Esophagus mucosa (tissue), 1 donor: ENCODE measurements at regions not wholly inside any gene's neighbourhood (a gene's known extent, or its start where the extent isn't known, plus 50 kb on each side); places are given as distances from the start of the nearest gene placed in this dataset.

ENCODE experiments used
- ATAC-seq: fragments of 200-7000 bp; cut with Tn5 transposase; one replicate; pipeline ENCODE4 v1.9.1; 2020
- donor health status: DM: yes; HTN: yes; CAD: no.

GRCh38 chr17:53148058-53148457 lies 674.7 kb upstream of the KIF2B start:
- ATAC-seq, result no peak

GRCh38 chr17:53142890-53143289 lies 679.8 kb upstream of the KIF2B start:
- no peak for ATAC-seq

- no peak for ATAC-seq
Observed at GRCh38 chr17:53141731-53142130, 681.0 kb upstream of the KIF2B start.

GRCh38 chr17:53141280-53141679 lies 681.4 kb upstream of the KIF2B start:
- ATAC-seq, result no peak

- no peak for ATAC-seq
Observed at GRCh38 chr17:53137869-53138268, 684.9 kb upstream of the KIF2B start.

- no peak for ATAC-seq
Observed at GRCh38 chr17:53135969-53136368, 686.8 kb upstream of the KIF2B start.

- no peak for ATAC-seq
Observed at GRCh38 chr17:53134548-53134947, 688.2 kb upstream of the KIF2B start.

GRCh38 chr17:53133876-53134275 lies 688.9 kb upstream of the KIF2B start:
- no peak for ATAC-seq

GRCh38 chr17:53129863-53130262 lies 692.9 kb upstream of the KIF2B start:
- no peak for ATAC-seq

GRCh38 chr17:53127331-53127730 lies 695.4 kb upstream of the KIF2B start:
- ATAC-seq, result no peak

- ATAC-seq, result no peak
Observed at GRCh38 chr17:53122966-53123365, 699.8 kb upstream of the KIF2B start.

GRCh38 chr17:53119773-53120172 lies 703.0 kb upstream of the KIF2B start:
- no peak for ATAC-seq

- no peak for ATAC-seq
Observed at GRCh38 chr17:53118948-53119347, 703.8 kb upstream of the KIF2B start.

GRCh38 chr17:53106886-53107285 lies 715.8 kb upstream of the KIF2B start:
- no peak for ATAC-seq

GRCh38 chr17:53101706-53102105 lies 721.0 kb upstream of the KIF2B start:
- no peak for ATAC-seq

- ATAC-seq, result no peak
Observed at GRCh38 chr17:53100126-53100525, 722.6 kb upstream of the KIF2B start.

- no peak for ATAC-seq
Observed at GRCh38 chr17:53093391-53093790, 729.3 kb upstream of the KIF2B start.

GRCh38 chr17:53092072-53092471 lies 730.7 kb upstream of the KIF2B start:
- ATAC-seq, result no peak

GRCh38 chr17:53090770-53091169 lies 732.0 kb upstream of the KIF2B start:
- no peak for ATAC-seq

- no peak for ATAC-seq
Observed at GRCh38 chr17:53088481-53088880, 734.2 kb upstream of the KIF2B start.

GRCh38 chr17:53061446-53061845 lies 761.3 kb upstream of the KIF2B start:
- no peak for ATAC-seq

- ATAC-seq, result no peak
Observed at GRCh38 chr17:53058031-53058430, 764.7 kb upstream of the KIF2B start.

- ATAC-seq, result no peak
Observed at GRCh38 chr17:53046781-53047180, 775.9 kb upstream of the KIF2B start.

GRCh38 chr17:53039981-53040380 lies 782.7 kb upstream of the KIF2B start:
- no peak for ATAC-seq

GRCh38 chr17:53033297-53033696 lies 789.4 kb upstream of the KIF2B start:
- ATAC-seq, result no peak

- no peak for ATAC-seq
Observed at GRCh38 chr17:53032861-53033271, 789.9 kb upstream of the KIF2B start.
